ENCODE measurements at regions not wholly inside any gene's neighbourhood (a gene's known extent, or its start where the extent isn't known, plus 50 kb on each side); places are given as distances from the start of the nearest gene placed in this dataset.

DNA sequence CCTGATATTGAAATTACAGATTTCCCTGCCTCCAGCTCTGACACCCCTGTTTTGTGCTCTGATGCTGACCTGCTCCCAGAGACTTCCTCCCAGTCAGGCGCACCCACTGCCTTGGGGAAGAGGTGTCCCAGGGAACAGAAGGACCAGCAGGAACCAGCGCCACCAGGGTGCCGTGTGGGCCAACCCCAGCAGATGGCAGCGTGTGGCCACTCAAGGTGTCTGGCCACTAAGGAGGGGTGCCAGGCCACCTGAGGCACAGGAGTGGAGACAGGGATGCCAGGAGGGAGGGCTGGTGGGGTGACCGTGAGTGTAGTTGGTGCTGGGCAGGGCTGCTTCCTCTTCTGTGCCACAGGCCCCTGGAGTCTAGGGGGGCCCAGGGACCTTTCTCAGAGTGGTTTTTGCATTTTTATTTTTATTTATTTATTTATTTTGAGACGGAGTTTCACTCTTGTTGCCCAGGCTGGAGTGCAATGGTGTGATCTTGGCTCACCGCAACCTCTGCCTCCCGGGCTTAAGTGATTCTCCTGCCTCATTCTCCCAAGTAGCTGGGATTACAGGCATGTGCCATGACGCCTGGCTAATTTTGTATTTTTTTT lies 56.0 kb downstream of the TEX44 start (continued):
- TF ChIP-seq PRDM10 (CRISPR knock-in tag; IDR thresholded peaks at IDR 0.05; ENCODE audit: low read depth) (no peak), SOX6 (IDR thresholded peaks at IDR 0.05) (no peak), SOX6 (CRISPR knock-in tag; IDR thresholded peaks at IDR 0.05) (0 out of 2 replicates have a peak, but pooled peaks have one; percentile 8), ZNF331 (CRISPR knock-in tag; IDR thresholded peaks at IDR 0.05) (peak; percentile 38; the same call in 1 of the 2 replicates), ZNF326 (CRISPR knock-in tag; IDR thresholded peaks at IDR 0.05; ENCODE audit: borderline replicate concordance) (no peak), RARA (CRISPR knock-in tag; IDR thresholded peaks at IDR 0.05) (no peak), HNRNPL (IDR thresholded peaks at IDR 0.05; ENCODE audit: low read depth, low read length) (peak; percentile 84)
- TF ChIP-seq, protein P1, sequence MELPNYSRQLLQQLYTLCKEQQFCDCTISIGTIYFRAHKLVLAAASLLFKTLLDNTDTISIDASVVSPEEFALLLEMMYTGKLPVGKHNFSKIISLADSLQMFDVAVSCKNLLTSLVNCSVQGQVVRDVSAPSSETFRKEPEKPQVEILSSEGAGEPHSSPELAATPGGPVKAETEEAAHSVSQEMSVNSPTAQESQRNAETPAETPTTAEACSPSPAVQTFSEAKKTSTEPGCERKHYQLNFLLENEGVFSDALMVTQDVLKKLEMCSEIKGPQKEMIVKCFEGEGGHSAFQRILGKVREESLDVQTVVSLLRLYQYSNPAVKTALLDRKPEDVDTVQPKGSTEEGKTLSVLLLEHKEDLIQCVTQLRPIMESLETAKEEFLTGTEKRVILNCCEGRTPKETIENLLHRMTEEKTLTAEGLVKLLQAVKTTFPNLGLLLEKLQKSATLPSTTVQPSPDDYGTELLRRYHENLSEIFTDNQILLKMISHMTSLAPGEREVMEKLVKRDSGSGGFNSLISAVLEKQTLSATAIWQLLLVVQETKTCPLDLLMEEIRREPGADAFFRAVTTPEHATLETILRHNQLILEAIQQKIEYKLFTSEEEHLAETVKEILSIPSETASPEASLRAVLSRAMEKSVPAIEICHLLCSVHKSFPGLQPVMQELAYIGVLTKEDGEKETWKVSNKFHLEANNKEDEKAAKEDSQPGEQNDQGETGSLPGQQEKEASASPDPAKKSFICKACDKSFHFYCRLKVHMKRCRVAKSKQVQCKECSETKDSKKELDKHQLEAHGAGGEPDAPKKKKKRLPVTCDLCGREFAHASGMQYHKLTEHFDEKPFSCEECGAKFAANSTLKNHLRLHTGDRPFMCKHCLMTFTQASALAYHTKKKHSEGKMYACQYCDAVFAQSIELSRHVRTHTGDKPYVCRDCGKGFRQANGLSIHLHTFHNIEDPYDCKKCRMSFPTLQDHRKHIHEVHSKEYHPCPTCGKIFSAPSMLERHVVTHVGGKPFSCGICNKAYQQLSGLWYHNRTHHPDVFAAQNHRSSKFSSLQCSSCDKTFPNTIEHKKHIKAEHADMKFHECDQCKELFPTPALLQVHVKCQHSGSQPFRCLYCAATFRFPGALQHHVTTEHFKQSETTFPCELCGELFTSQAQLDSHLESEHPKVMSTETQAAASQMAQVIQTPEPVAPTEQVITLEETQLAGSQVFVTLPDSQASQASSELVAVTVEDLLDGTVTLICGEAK (IDR thresholded peaks at IDR 0.05), result no peak
- TF ChIP-seq, protein P1 (CRISPR knock-in tag; IDR thresholded peaks at IDR 0.05), result no peak
- TF ChIP-seq, protein P2, sequence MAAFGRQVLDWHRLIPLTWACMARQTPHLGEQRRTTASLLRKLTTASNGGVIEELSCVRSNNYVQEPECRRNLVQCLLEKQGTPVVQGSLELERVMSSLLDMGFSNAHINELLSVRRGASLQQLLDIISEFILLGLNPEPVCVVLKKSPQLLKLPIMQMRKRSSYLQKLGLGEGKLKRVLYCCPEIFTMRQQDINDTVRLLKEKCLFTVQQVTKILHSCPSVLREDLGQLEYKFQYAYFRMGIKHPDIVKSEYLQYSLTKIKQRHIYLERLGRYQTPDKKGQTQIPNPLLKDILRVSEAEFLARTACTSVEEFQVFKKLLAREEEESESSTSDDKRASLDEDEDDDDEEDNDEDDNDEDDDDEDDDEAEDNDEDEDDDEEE (CRISPR knock-in tag; IDR thresholded peaks at IDR 0.05), result no peak
- TF ChIP-seq, protein P3, sequence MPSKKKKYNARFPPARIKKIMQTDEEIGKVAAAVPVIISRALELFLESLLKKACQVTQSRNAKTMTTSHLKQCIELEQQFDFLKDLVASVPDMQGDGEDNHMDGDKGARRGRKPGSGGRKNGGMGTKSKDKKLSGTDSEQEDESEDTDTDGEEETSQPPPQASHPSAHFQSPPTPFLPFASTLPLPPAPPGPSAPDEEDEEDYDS (CRISPR knock-in tag; IDR thresholded peaks at IDR 0.05), result peak; percentile 26; the same call in 1 of the 2 replicates
- TF ChIP-seq, protein P4, sequence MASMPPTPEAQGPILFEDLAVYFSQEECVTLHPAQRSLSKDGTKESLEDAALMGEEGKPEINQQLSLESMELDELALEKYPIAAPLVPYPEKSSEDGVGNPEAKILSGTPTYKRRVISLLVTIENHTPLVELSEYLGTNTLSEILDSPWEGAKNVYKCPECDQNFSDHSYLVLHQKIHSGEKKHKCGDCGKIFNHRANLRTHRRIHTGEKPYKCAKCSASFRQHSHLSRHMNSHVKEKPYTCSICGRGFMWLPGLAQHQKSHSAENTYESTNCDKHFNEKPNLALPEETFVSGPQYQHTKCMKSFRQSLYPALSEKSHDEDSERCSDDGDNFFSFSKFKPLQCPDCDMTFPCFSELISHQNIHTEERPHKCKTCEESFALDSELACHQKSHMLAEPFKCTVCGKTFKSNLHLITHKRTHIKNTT (CRISPR knock-in tag; IDR thresholded peaks at IDR 0.05), result no peak

Data from HepG2 (cell line).